LNCaP clone FGC (cell line): ENCODE measurements at regions not wholly inside any gene's neighbourhood (a gene's known extent, or its start where the extent isn't known, plus 50 kb on each side); places are given as distances from the start of the nearest gene placed in this dataset.
"Not testable (repeated sequence)": the region's sequence is repeated elsewhere in the genome, so short reads cannot be mapped to it uniquely, and the experiment has no call there.

ENCODE experiments used
- DNase-seq: peaks from one replicate; pipeline ENCODE4 v3.0.0-alpha.2; 2011; ENCODE audit warnings: low read depth
- H3K4me3 ChIP-seq: 2 replicates; pipeline ENCODE4 v1.5.1; 2011; ENCODE audit warnings: mild to moderate bottlenecking, low read depth, low read length, control low read depth
- CTCF ChIP-seq: IDR thresholded peaks from 2 replicates; pipeline ENCODE4 v1.5.1; 2012; ENCODE audit warnings: mild to moderate bottlenecking; ENCODE audit not compliant: control insufficient read depth, insufficient read depth; ENCODE audit errors: extremely low read depth

- no peak overlapping the region for H3K4me3 ChIP-seq
- TF ChIP-seq CTCF: no peak
- no peak for DNase-seq
Measured at GRCh38 chr20:47914792-47915191, 129.5 kb upstream of the SULF2 start.

GRCh38 chr20:47912786-47913501 is 127.7 kb upstream of the SULF2 start:
- not testable (repeated sequence) for H3K4me3 ChIP-seq

GRCh38 chr20:47912165-47912564 is 126.9 kb upstream of the SULF2 start:
- not testable (repeated sequence) for H3K4me3 ChIP-seq, DNase-seq

More at GRCh38 chr20:47912786-47913501, 127.7 kb upstream of the SULF2 start:
- DNase-seq: not testable (repeated sequence)

- not testable (repeated sequence) for DNase-seq
Measured at GRCh38 chr20:47909696-47910369, 124.6 kb upstream of the SULF2 start.

GRCh38 chr20:47908361-47909035 is 123.2 kb upstream of the SULF2 start:
- not testable (repeated sequence) for H3K4me3 ChIP-seq, DNase-seq

More at GRCh38 chr20:47909696-47910369, 124.6 kb upstream of the SULF2 start:
- H3K4me3 ChIP-seq: not testable (repeated sequence)

GRCh38 chr20:47907951-47908350 is 122.7 kb upstream of the SULF2 start:
- H3K4me3 ChIP-seq, DNase-seq: not testable (repeated sequence)

- no peak for TF ChIP-seq CTCF
- H3K4me3 ChIP-seq: no peak overlapping the region
- no peak for DNase-seq
Measured at GRCh38 chr20:47907031-47907675, 121.9 kb upstream of the SULF2 start.

GRCh38 chr20:47906348-47906660 is 121.0 kb upstream of the SULF2 start:
- no peak overlapping the region for H3K4me3 ChIP-seq

More at GRCh38 chr20:47906348-47906660, 121.0 kb upstream of the SULF2 start:
- DNase-seq: no peak
- no peak for TF ChIP-seq CTCF
